ENCODE measurements at regions not wholly inside any gene's neighbourhood (a gene's known extent, or its start where the extent isn't known, plus 50 kb on each side); places are given as distances from the start of the nearest gene placed in this dataset.

DNA sequence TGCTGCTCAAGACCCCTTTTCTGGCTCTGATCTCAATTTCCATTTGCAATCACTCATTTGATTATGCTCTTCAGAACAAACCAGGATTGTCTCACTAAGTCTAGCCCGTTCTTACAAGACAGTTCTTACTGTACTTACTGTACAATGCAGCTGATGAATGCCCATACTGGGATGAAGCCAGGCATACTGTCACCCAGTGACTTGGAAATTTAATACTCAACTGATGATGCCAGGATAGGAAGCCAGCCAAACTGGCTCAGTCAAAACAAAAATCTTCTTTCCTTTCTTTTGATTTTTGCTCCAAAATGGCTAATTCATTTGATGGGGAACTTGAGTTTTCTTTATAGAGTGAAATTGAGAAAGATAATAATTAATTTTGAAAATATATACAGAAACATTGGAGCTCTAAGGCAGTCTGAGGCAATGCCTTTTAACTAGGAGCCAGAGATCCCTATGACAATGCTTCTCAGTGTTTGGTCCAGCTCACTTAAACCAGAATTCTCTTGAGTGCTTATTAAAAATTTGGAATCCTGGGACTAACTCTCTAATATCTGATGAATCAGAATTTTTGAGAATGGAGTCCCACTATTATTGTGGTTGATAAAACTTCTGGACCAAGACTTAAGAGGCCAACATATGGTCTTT lies 265.6 kb upstream of the THBS1 start:
- no peak overlapping the region for H2AK5ac ChIP-seq (ENCODE audit: low read depth, low read length)
- H3K36me3 ChIP-seq (ENCODE audit: control insufficient read depth in 2 of 4, insufficient read depth in 4 of 4, low read length in 3 of 4) = no peaks in the 10 kb centered on the region
- no peaks in the 10 kb centered on the region for H3K79me1 ChIP-seq (ENCODE audit: low read depth, low read length)
- H3K4me1 ChIP-seq (replicated peaks in 1 of 4; ENCODE audit: control insufficient read depth in 3 of 4, insufficient read depth in 4 of 4, low read length in 3 of 4) = no peaks in the 10 kb centered on the region
- H2BK12ac ChIP-seq (ENCODE audit: low read depth, low read length) = peak overlapping the region; percentile 65; the same call in 1 of the 2 replicates
- H3K4ac ChIP-seq (replicated peaks; ENCODE audit: insufficient read length, low read depth, low read length) = no peak overlapping the region
- no peak overlapping the region for H3K4me2 ChIP-seq (ENCODE audit: insufficient read depth in 1 of 2, low read depth in 2 of 2, low read length in 2 of 2)
- H4K8ac ChIP-seq (ENCODE audit: extremely low read depth, insufficient read depth, low read length) = no peak overlapping the region
- peaks cover 0 to 1% (median 0%) of the 10 kb centered on the region in 4 experiments; a peak in 1 of 7 replicates for H3K27me3 ChIP-seq (replicated peaks in 1 of 4; ENCODE audit: control insufficient read depth in 3 of 4, extremely low read depth in 1 of 4, insufficient read depth in 3 of 4, low read length in 3 of 4)
- no peak overlapping the region for H3K14ac ChIP-seq (ENCODE audit: insufficient read length)
- H2AFZ ChIP-seq (ENCODE audit: low read length) = no peak overlapping the region
- no peak overlapping the region for H3K27ac ChIP-seq (ENCODE audit: low read depth, low read length)
- no peak overlapping the region for H3K56ac ChIP-seq (replicated peaks; ENCODE audit: insufficient read length, low read depth, low read length)
- no peak overlapping the region for H4K5ac ChIP-seq (ENCODE audit: insufficient read length, low read depth, low read length)
- no peaks in the 10 kb centered on the region for H3K79me2 ChIP-seq (ENCODE audit: control insufficient read depth in 1 of 2, insufficient read depth in 2 of 2, low read length in 2 of 2)
- DNase-seq (ENCODE audit: low read depth in 1 of 2, low spot score in 2 of 2) (no peak), FAIRE-seq (no peak)
- H3K9ac ChIP-seq (replicated peaks in 1 of 4; ENCODE audit: extremely low read depth in 1 of 4, low read depth in 3 of 4, low read length in 3 of 4) = no peak overlapping the region
- no peak overlapping the region for H2BK15ac ChIP-seq (ENCODE audit: low read length)
- POLR2A ChIA-PET (ENCODE audit: partially characterized antibody) = interaction anchor here (0.8 to 1.5 kb wide), 2 partner anchors 265 kb away, joined by 4 to 6 read pairs; partner anchors contain the start of gene THBS1
- H3K23me2 ChIP-seq (ENCODE audit: low read depth, low read length) = no peaks in the 10 kb centered on the region; the same call in 1 of the 2 replicates
- no peak overlapping the region for H3K18ac ChIP-seq (ENCODE audit: extremely low read depth, low read length)
- no peak overlapping the region for H2BK5ac ChIP-seq (ENCODE audit: low read depth, low read length)
- H3K9me3 ChIP-seq (ENCODE audit: insufficient read depth in 2 of 2, low read depth in 1 of 2, low read length in 1 of 2) = peaks cover under 1 to 3% of the 10 kb centered on the region in 2 experiments; a peak in 2 of 4 replicates
- H4K91ac ChIP-seq (replicated peaks; ENCODE audit: insufficient read length, low read length) = no peak overlapping the region
- WGBS, 2 experiments (ENCODE audit: extremely low coverage in 1 of 2, insufficient coverage in 1 of 2, insufficient read length in 1 of 2, insufficient replicate concordance in 2 of 2, low coverage in 1 of 2, low lambda C conversion rate in 2 of 2, missing lambda C conversion rate in 1 of 2) = 85% methylated on average over 1 of the region's 1 CpG; no CpG with 5 or more reads in 1 of the 2 experiments
- H2BK120ac ChIP-seq (replicated peaks; ENCODE audit: low read depth, low read length) = no peak overlapping the region
- H2BK20ac ChIP-seq (ENCODE audit: low read length) = no peak overlapping the region
- no peak overlapping the region for H3K23ac ChIP-seq (ENCODE audit: insufficient read length)
- H3K4me3 ChIP-seq (ENCODE audit: extremely low read depth in 1 of 4, insufficient read depth in 2 of 4, low read depth in 3 of 4, low read length in 4 of 4) = no peak overlapping the region
- CTCF ChIA-PET (ENCODE audit: partially characterized antibody) = interaction anchor here (0.7 to 2.5 kb wide), 9 partner anchors 10 to 267 kb away, joined by 3 to 10 read pairs (median 3); partner anchors contain the start of gene THBS1
- H4K20me1 ChIP-seq (replicated peaks in 1 of 2; ENCODE audit: control insufficient read depth in 1 of 2, insufficient read depth in 2 of 2, low read length in 2 of 2) = no peaks in the 10 kb centered on the region
- no peak for TF ChIP-seq ZNF274 (IDR thresholded peaks at IDR 0.05; ENCODE audit: borderline replicate concordance, extremely low read depth, low read length)
- TF ChIP-seq KDM4A (IDR thresholded peaks at IDR 0.05; ENCODE audit: low read depth, low read length, severe bottlenecking) = no peak
- no peak for TF ChIP-seq CBX8 (IDR thresholded peaks at IDR 0.05; ENCODE audit: borderline replicate concordance, low read depth, low read length)
- no peak for TF ChIP-seq SAP30 (IDR thresholded peaks at IDR 0.05; ENCODE audit: insufficient read depth, insufficient replicate concordance, low read length)
- no peak for TF ChIP-seq KDM1A (IDR thresholded peaks at IDR 0.05; ENCODE audit: borderline replicate concordance, low read length)
- no peak for TF ChIP-seq CHD2 (IDR thresholded peaks at IDR 0.05; ENCODE audit: low read length)
- no peak for TF ChIP-seq GABPA (IDR thresholded peaks at IDR 0.05; ENCODE audit: borderline replicate concordance, insufficient read depth, low read length)
- TF ChIP-seq POU5F1 (IDR thresholded peaks at IDR 0.05; ENCODE audit: low read depth, low read length) = no peak
- TF ChIP-seq JUND (IDR thresholded peaks at IDR 0.05; ENCODE audit: low read length) = no peak
- TF ChIP-seq, protein P1, sequence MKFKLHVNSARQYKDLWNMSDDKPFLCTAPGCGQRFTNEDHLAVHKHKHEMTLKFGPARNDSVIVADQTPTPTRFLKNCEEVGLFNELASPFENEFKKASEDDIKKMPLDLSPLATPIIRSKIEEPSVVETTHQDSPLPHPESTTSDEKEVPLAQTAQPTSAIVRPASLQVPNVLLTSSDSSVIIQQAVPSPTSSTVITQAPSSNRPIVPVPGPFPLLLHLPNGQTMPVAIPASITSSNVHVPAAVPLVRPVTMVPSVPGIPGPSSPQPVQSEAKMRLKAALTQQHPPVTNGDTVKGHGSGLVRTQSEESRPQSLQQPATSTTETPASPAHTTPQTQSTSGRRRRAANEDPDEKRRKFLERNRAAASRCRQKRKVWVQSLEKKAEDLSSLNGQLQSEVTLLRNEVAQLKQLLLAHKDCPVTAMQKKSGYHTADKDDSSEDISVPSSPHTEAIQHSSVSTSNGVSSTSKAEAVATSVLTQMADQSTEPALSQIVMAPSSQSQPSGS (IDR thresholded peaks at IDR 0.05; ENCODE audit: low read length) = no peak
- TF ChIP-seq CEBPB (IDR thresholded peaks at IDR 0.05; ENCODE audit: low read depth, low read length) = no peak
